Femur (tissue), 1 donor: ENCODE measurements at regions not wholly inside any gene's neighbourhood (a gene's known extent, or its start where the extent isn't known, plus 50 kb on each side); places are given as distances from the start of the nearest gene placed in this dataset.
A peak's percentile ranks its signal among the peaks of the same experiment; 100 is the strongest.

Experiments
- DNase-seq: peaks from one replicate; pipeline ENCODE4 v3.0.0-alpha.2; 2017

DNA sequence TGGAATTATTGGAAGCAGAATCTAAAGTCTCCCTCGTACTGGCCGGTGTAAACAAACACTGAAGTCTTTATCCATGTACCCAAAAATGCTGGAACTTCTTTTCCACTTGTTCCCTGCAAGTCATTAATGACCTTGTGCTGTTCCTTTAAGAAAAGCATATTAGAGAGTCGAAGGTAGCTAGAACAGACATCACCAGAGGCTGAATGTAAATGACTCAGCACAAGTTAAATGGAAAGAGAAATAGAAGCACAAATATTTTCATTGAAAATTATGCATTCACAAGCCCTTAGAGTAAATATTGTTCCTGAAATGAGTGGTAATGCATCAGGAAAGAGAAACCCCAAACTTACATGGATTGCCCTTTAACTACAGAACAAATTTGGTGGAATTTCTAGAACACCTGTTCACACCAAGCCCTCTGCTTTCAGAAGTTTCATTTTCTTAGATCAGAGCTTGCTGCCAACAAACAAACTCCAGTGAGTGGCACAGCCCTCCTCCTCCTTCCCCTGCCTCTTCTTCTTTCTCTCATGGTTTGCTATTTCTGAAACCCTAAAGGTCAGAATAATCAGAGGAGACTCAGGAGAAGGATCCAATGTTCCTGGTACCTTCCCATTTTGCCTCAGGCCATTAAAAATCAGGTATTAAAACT is 264.3 kb downstream of the TXNL1 start:
- no peak for DNase-seq

GRCh38 chr18:56373601-56374000 is 264.8 kb downstream of the TXNL1 start:
- DNase-seq = no peak

GRCh38 chr18:56368066-56368465 is 270.3 kb downstream of the TXNL1 start:
- DNase-seq = no peak

DNA sequence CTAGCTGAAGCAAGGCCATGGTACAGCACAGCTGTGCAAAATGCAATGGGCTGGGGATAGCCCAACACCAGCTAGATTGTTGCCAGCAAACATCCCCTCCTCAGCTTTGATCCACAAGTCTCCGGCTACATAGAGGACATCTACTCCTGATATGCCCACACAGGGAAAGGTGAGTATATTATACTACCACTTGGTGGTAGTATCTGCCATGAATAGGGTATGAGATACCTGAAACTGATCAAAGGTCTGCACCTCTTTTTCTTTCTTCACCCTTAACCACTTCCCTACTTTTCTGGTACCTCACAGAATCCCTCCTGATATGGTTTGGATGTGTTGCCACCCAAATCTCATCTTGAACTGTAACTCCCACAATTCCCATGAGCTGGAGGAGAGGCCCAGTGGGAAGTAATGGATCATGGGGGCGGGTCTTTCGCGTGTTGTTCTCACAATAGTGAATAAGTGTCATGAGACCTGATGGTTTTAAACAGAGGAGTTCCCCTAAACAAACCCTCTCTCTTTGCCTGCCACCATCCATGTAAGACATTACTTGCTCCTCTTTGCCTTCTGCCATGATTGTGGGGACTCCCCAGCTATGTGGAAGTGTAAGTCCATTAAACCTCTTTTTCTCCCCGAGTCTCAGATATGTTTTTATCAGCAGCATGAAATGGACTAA is 279.6 kb downstream of the TXNL1 start:
- no peak for DNase-seq

DNA sequence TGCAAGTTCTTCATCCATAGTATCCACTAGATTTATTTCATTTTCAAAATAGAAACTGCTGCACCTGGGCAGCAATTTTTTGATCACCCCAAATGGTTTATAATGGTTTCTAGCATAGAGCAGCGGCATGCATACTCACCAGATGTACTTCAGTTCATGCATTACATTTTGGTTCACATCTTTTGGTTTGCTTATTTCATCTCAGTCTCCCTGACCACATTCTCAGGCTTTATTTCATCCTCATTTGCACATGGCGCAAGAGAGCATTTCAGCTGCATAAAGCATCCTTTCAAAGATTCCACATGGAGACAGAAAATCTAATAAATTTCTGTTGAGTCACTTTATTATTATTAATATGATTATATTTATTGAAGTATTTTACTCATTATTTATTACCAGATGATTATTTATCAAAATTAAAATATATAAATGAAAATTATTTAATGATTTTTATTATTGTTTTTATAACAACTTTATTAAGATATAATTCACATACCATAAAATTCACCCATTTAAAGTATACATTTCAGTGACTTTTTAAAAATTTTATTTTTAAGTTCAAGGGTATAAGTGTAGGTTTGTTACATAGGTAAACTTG is 284.6 kb downstream of the TXNL1 start:
- no peak for DNase-seq

GRCh38 chr18:56351911-56352500 is 286.4 kb downstream of the TXNL1 start:
- DNase-seq = no peak

- DNase-seq = no peak
These were observed 300.9 kb downstream of the TXNL1 start for GRCh38 chr18:56337507-56337906.

- DNase-seq = no peak
These were observed 304.6 kb downstream of the TXNL1 start for GRCh38 chr18:56333839-56334238.

- no peak for DNase-seq
These were observed 305.2 kb downstream of the TXNL1 start for GRCh38 chr18:56333146-56333545.

GRCh38 chr18:56332371-56332770 is 306.0 kb downstream of the TXNL1 start:
- DNase-seq = no peak

DNA sequence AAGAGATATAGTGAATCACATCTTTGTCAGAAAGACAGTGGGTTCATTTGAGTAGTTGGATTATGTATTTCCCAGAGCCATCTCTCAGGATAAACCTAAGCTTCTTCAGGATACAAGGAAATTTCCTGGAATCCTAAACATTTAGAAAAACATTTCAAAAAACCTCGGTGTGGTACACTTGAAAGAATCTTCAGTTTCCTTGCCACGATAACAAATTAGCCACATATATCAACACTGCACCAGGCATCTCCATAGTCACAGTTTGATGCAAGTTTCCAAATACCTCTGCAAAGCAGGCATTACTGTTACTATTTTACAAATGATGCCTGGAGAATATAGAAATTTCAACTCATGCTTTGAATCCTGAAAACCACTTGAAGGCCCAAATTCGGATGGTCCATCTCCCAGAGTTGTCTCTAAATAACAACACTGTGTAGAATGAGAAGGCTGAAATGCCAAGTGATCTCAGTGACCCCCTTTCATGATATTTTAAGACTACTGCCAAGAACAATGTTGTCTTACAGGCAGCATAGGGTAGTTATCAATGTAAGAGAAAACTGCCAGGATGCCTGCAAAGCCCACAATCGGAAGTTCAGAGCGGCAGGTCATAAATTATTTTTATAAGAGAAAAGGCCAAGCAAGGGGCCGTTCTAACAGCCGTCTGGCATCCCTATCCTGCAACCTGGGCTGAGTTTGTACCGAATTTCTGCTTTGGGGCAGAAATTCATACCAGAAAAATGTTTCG is 307.9 kb downstream of the TXNL1 start:
- no peak for DNase-seq

- no peak for DNase-seq
These were observed 308.9 kb downstream of the TXNL1 start for GRCh38 chr18:56329536-56329935.

DNA sequence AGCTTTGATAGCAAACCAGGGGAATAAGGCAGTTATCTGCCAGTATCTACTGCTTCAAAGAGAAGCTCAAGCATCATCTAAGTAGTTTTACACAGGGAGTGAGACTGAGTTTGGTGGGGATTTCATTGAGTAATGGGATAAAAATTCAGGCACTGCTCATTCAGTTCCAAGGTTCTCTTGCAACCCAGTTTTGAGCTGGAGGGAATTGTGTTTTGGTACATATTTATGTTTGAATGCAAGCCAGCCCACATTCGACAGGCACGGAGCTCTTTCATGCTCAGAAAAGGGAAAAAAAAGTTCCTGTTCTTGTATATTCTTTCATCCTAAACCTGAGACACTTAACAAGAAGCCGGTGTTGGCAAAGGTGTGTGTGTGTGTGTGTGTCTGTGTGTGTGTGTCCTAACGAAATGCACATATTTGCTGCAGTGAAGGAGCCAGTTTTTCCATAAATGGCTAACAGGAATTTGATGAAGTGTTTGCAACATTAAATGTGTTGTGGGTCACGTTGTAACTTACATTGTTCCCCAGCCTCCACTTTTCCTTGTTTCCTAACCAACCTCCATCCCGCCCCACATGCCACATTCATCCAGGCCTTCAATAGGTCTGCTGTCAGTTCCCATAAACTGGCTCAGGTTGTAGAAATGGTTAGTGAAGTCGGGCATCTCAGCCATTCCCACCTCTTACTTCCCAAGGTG is 311.1 kb downstream of the TXNL1 start:
- no peak for DNase-seq

GRCh38 chr18:56326336-56327072 is 311.9 kb downstream of the TXNL1 start:
- no peak for DNase-seq

GRCh38 chr18:56323673-56324072 is 314.7 kb downstream of the TXNL1 start:
- DNase-seq = no peak

DNA sequence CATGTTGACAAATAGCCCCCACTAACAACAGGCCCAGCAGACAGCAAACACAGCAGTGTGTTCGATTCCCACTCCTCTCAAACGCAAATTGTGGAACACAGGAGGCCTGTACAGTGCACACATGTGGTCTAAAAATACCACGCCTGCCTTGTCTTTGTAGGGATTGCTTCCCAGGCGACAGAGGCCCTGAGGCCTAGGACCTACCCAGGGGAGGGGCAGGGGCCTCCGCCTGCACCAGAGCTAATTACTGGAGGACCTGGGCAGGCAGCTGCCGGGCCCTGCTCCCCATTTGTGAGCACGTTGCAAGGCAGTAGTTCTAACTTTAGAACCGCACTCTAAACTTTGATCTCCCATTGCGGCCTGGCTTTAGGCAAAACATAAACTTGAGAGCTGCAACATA is 316.0 kb downstream of the TXNL1 start:
- DNase-seq = peak; percentile 54

DNA sequence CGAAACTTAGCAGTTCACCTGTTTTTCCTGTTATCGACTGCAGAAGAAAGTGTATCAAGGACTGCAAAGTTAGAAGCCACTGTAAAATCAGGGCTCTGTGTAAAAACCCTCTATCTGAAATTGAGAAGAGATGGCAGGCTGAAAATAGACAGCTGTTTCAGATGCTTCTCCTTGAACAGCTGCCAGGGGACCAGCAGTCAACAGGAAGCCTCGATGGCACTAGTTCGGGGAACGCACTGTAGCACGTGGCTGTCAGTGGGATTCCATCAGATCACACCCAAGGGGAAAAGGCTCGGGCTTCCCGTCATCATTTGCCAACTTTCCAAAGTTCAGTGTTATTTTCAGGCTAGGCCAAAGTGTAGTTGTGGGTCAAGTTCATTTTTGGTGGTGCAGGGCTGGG is 316.9 kb downstream of the TXNL1 start:
- DNase-seq = peak; percentile 69

DNA sequence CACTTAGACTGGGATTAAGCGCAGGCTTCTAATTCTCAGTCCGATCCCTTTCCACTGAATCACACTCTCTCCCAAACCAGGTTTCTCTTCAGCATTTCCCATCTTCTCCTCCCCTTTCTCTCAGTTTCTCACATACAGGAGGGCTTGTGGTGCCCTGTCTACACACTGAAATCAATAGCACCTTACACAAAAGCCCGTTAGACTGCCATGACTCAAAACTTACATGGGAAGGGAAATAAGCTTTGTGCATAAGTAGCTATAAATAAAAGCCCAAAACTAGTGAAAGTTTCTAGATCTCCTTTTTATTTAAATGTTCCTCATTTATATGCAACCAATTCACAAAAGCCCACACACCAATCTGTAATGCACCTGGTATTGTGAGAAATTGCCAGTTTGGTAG is 318.4 kb downstream of the TXNL1 start:
- DNase-seq = no peak

DNA sequence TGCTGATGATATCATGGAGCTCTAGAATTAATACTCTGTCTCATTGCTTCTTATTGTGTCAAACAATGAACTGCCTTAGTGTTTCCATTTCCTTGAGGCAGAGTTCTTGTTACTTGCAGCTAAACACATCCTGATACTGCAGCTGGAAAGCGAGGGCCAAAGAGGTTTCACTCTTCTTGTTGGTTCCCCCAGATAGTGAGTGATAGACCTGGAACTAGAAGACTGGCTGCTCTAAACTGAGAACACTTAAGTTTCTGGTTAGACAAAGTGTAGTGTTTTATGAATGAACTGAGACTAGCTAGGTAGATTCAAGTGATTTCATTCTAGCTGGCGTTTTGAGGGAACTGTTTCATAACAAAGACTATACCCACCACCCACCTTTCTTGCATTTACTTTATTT is 321.7 kb downstream of the TXNL1 start:
- no peak for DNase-seq

- no peak for DNase-seq
These were observed 323.0 kb downstream of the TXNL1 start for GRCh38 chr18:56315363-56315762.

GRCh38 chr18:56314396-56314795 is 324.0 kb downstream of the TXNL1 start:
- no peak for DNase-seq
